Colon (tissue), 2 donors: ENCODE measurements at regions not wholly inside any gene's neighbourhood (a gene's known extent, or its start where the extent isn't known, plus 50 kb on each side); places are given as distances from the start of the nearest gene placed in this dataset.
"Not testable (repeated sequence)": the region's sequence is repeated elsewhere in the genome, so short reads cannot be mapped to it uniquely, and the experiment has no call there.

Source experiments
- FAIRE-seq: peaks from 2 replicates; lab custom pipeline; 2012; peaks lifted over from hg19 to GRCh38; lab: Jason Lieb, UNC
- donor health status: control.
- donor health status: control.

GRCh38 chr2:205865056-205865455, 182.8 kb downstream of the NRP2 start:
- no peak for FAIRE-seq

- FAIRE-seq = no peak
Measured at GRCh38 chr2:205864491-205864890, 182.2 kb downstream of the NRP2 start.

GRCh38 chr2:205862761-205863160, 180.5 kb downstream of the NRP2 start:
- not testable (repeated sequence) for FAIRE-seq

GRCh38 chr2:205860885-205861284, 178.6 kb downstream of the NRP2 start:
- no peak for FAIRE-seq

GRCh38 chr2:205860181-205860580, 177.9 kb downstream of the NRP2 start:
- no peak for FAIRE-seq

- FAIRE-seq = no peak
Measured at GRCh38 chr2:205858881-205859441, 176.7 kb downstream of the NRP2 start.

- no peak for FAIRE-seq
Measured at GRCh38 chr2:205858275-205858674, 176.0 kb downstream of the NRP2 start.

- FAIRE-seq = no peak
Measured at GRCh38 chr2:205857520-205858237, 175.4 kb downstream of the NRP2 start.

- no peak for FAIRE-seq
Measured at GRCh38 chr2:205852457-205852856, 170.2 kb downstream of the NRP2 start.

- no peak for FAIRE-seq
Measured at GRCh38 chr2:205850611-205851010, 168.3 kb downstream of the NRP2 start.

- no peak for FAIRE-seq
Measured at GRCh38 chr2:205850132-205850531, 167.8 kb downstream of the NRP2 start.

GRCh38 chr2:205849136-205849535, 166.8 kb downstream of the NRP2 start:
- FAIRE-seq = no peak

GRCh38 chr2:205848601-205849000, 166.3 kb downstream of the NRP2 start:
- no peak for FAIRE-seq
